ENCODE measurements at regions not wholly inside any gene's neighbourhood (a gene's known extent, or its start where the extent isn't known, plus 50 kb on each side); places are given as distances from the start of the nearest gene placed in this dataset.
"Not testable (repeated sequence)": the region's sequence is repeated elsewhere in the genome, so short reads cannot be mapped to it uniquely, and the experiment has no call there.

DNA sequence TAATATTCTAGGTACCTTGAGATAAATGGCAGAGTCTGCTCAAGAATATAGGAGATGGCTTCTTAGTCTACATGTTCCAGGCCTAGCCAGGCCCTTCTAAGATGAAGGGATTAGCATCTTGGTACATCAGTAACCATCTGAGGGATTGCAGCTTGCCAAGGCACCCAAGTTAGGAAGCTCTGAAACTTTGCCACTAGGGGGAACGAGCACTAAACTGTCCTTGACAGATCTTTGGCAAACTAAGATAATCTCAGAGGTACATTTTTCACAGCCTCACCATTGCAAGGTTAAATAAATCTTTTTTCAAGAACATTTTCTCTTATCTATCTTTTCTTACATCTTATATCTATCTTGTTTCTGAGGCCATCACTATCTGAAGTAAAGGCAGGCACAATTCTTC is 351.2 kb downstream of the RAP2B start:
- no peak overlapping the region for H3K27ac ChIP-seq (replicated peaks in 1 of 4)
- TF ChIP-seq, protein P1, sequence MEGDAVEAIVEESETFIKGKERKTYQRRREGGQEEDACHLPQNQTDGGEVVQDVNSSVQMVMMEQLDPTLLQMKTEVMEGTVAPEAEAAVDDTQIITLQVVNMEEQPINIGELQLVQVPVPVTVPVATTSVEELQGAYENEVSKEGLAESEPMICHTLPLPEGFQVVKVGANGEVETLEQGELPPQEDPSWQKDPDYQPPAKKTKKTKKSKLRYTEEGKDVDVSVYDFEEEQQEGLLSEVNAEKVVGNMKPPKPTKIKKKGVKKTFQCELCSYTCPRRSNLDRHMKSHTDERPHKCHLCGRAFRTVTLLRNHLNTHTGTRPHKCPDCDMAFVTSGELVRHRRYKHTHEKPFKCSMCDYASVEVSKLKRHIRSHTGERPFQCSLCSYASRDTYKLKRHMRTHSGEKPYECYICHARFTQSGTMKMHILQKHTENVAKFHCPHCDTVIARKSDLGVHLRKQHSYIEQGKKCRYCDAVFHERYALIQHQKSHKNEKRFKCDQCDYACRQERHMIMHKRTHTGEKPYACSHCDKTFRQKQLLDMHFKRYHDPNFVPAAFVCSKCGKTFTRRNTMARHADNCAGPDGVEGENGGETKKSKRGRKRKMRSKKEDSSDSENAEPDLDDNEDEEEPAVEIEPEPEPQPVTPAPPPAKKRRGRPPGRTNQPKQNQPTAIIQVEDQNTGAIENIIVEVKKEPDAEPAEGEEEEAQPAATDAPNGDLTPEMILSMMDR (IDR thresholded peaks at IDR 0.05), result peak in 1 of 3 experiments; percentile 26
- TF ChIP-seq EP300 (IDR thresholded peaks at IDR 0.05), result no peak
- no peaks in the 10 kb centered on the region for H3K36me3 ChIP-seq
- no peaks in the 10 kb centered on the region for H3K27me3 ChIP-seq
- intact Hi-C loops (cut with DNase I), result no loop called here
- H3K4me1 ChIP-seq, result no peaks in the 10 kb centered on the region
- no peak for DNase-seq (ENCODE audit: extremely low spot score)
- 11% methylated on average over 1 of the region's 1 CpG for WGBS
- no peaks in the 10 kb centered on the region for H3K9me3 ChIP-seq
- H3K4me3 ChIP-seq, result no peak overlapping the region

DNA sequence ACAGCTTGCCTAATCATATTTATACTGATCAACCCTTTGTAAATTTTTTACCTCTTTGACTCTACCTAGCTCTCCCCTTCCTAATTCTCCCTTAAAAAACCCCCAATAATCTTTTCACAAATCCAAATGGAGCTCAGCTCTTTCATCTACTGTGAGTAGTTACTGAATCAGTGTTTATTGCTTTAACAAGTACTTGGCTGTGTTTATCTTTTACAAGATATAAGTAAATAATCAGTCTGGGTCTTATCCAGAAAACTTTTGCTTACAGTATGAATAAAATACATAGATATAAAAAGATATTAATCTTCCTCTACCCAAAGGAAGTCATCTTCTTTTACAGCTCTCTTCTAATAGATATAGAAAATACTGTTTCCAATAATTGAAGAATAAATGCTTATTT is 366.4 kb downstream of the RAP2B start:
- DNase-seq (ENCODE audit: extremely low spot score), result no peak
- Histone ChIP-seq H3K9me3 (peaks cover 0 to 15% (median 8%) of the 10 kb centered on the region in 4 donors), H3K27ac (replicated peaks in 1 of 4) (no peak overlapping the region), H3K27me3 (no peaks in the 10 kb centered on the region), H3K4me3 (no peak overlapping the region), H3K36me3 (no peaks in the 10 kb centered on the region), H3K4me1 (no peaks in the 10 kb centered on the region)
- no peak for TF ChIP-seq EP300 (IDR thresholded peaks at IDR 0.05)
- TF ChIP-seq, protein P1 (IDR thresholded peaks at IDR 0.05), result no peak
- TF ChIP-seq POLR2AphosphoS5 (IDR thresholded peaks at IDR 0.05), result no peak
- no peak for TF ChIP-seq POLR2A (IDR thresholded peaks at IDR 0.05; ENCODE audit: low read depth)
- intact Hi-C loops (cut with DNase I), result no loop called here

GRCh38 chr3:153539263-153539662 is 377.2 kb downstream of the RAP2B start:
- 87% methylated on average over 1 of the region's 1 CpG for whole genome bisulfite sequencing
- Histone ChIP-seq H3K9me3 (no peaks in the 10 kb centered on the region), H3K27me3 (no peaks in the 10 kb centered on the region), H3K36me3 (no peaks in the 10 kb centered on the region), H3K27ac (replicated peaks in 1 of 4) (no peak overlapping the region), H3K4me1 (no peaks in the 10 kb centered on the region), H3K4me3 (no peak overlapping the region)
- DNase-seq (ENCODE audit: extremely low spot score), result no peak
- no peak for TF ChIP-seq EP300 (IDR thresholded peaks at IDR 0.05)
- intact Hi-C loops (cut with DNase I), result no loop called here

- H3K4me3 ChIP-seq, result no peak overlapping the region
- TF ChIP-seq EP300 (IDR thresholded peaks at IDR 0.05) (no peak), POLR2A (IDR thresholded peaks at IDR 0.05; ENCODE audit: low read depth) (no peak), POLR2AphosphoS5 (IDR thresholded peaks at IDR 0.05) (no peak)
- TF ChIP-seq, protein P1 (IDR thresholded peaks at IDR 0.05), result no peak
- DNase-seq (ENCODE audit: extremely low spot score), result no peak
- intact Hi-C loops (cut with DNase I), result no loop called here
- H3K9me3 ChIP-seq, result no peaks in the 10 kb centered on the region
- 65% methylated on average over 3 of the region's 3 CpGs for WGBS
- H3K27ac ChIP-seq (replicated peaks in 1 of 4), result no peak overlapping the region
- H3K4me1 ChIP-seq, result no peaks in the 10 kb centered on the region
- no peaks in the 10 kb centered on the region for H3K27me3 ChIP-seq
- H3K36me3 ChIP-seq, result no peaks in the 10 kb centered on the region
Measured at GRCh38 chr3:153545471-153545870, 383.4 kb downstream of the RAP2B start.

- no peaks in the 10 kb centered on the region for H3K27me3 ChIP-seq
- 92% methylated on average over 1 of the region's 1 CpG for WGBS
- intact Hi-C loops (cut with DNase I), result no loop called here
- no peak overlapping the region for H3K4me3 ChIP-seq
- H3K36me3 ChIP-seq, result no peaks in the 10 kb centered on the region
- H3K27ac ChIP-seq (replicated peaks in 1 of 4), result no peak overlapping the region
- TF ChIP-seq, protein P1 (IDR thresholded peaks at IDR 0.05), result no peak
- TF ChIP-seq POLR2A (IDR thresholded peaks at IDR 0.05; ENCODE audit: low read depth) (no peak), EP300 (IDR thresholded peaks at IDR 0.05) (no peak), POLR2AphosphoS5 (IDR thresholded peaks at IDR 0.05) (no peak)
- H3K4me1 ChIP-seq, result no peaks in the 10 kb centered on the region
- no peaks in the 10 kb centered on the region for H3K9me3 ChIP-seq
- no peak for DNase-seq (ENCODE audit: extremely low spot score)
Measured at GRCh38 chr3:153547970-153548369, 385.9 kb downstream of the RAP2B start.

DNA sequence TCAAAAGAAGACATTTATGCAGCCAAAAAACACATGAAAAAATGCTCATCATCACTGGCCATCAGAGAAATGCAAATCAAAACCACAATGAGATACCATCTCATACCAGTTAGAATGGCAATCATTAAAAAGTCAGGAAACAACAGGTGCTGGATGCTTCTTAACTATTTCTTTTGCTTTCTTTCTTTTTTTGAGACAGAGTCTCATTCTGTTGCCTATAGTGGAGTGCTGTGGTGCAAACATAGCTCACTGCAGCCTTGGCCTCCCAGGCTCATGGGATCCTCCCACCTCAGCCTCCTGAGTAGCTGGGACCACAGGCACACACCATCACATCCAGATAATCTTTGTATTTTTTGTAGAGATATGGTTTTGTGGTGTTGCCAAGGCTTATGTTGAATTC is 387.7 kb downstream of the RAP2B start:
- H3K27me3 ChIP-seq; H3K4me1 ChIP-seq; H3K4me3 ChIP-seq; intact Hi-C loops (cut with DNase I); H3K27ac ChIP-seq (replicated peaks in 1 of 4); H3K9me3 ChIP-seq; DNase-seq (ENCODE audit: extremely low spot score); H3K36me3 ChIP-seq: not testable (repeated sequence)

All from esophagus muscularis mucosa (tissue), 4 donors.